ENCODE measurements at regions not wholly inside any gene's neighbourhood (a gene's known extent, or its start where the extent isn't known, plus 50 kb on each side); places are given as distances from the start of the nearest gene placed in this dataset.

- no peak overlapping the region for H2AK5ac ChIP-seq (ENCODE audit: insufficient read length, low read length)
- Mint-ChIP-seq H3K4me1 (peaks cover 4 to 9% of the 10 kb centered on the region in 2 experiments), H3K9me3 (no peaks in the 10 kb centered on the region)
Measured at GRCh38 chr20:57840504-57841296, 130.9 kb upstream of the PMEPA1 start.

More at GRCh38 chr20:57840504-57841296, 130.9 kb upstream of the PMEPA1 start:
- H3K4ac ChIP-seq (ENCODE audit: low read depth, low read length), result no peak overlapping the region
- Mint-ChIP-seq H3K27me3 (ENCODE audit: low read depth) (peaks cover 10% of the 10 kb centered on the region), H3K4me3 (no peak overlapping the region), H3K27ac (no peak overlapping the region), H3K36me3 (ENCODE audit: insufficient read depth in 1 of 3, low read depth in 3 of 3) (no peaks in the 10 kb centered on the region; a peak in 1 of 7 replicates)
- no peak overlapping the region for H3T11ph ChIP-seq (ENCODE audit: low read length)
- no peak overlapping the region for H3K27ac ChIP-seq (ENCODE audit: insufficient read length, low read depth, low read length)
- H4K5ac ChIP-seq (ENCODE audit: insufficient read length, low read depth, low read length), result no peak overlapping the region
- H3K4me1 ChIP-seq (ENCODE audit: insufficient read depth, low read length), result no peaks in the 10 kb centered on the region
- TF ChIP-seq, protein P1, sequence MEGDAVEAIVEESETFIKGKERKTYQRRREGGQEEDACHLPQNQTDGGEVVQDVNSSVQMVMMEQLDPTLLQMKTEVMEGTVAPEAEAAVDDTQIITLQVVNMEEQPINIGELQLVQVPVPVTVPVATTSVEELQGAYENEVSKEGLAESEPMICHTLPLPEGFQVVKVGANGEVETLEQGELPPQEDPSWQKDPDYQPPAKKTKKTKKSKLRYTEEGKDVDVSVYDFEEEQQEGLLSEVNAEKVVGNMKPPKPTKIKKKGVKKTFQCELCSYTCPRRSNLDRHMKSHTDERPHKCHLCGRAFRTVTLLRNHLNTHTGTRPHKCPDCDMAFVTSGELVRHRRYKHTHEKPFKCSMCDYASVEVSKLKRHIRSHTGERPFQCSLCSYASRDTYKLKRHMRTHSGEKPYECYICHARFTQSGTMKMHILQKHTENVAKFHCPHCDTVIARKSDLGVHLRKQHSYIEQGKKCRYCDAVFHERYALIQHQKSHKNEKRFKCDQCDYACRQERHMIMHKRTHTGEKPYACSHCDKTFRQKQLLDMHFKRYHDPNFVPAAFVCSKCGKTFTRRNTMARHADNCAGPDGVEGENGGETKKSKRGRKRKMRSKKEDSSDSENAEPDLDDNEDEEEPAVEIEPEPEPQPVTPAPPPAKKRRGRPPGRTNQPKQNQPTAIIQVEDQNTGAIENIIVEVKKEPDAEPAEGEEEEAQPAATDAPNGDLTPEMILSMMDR (conservative IDR thresholded peaks at IDR 0.05), result no peak
- H3K23me2 ChIP-seq (ENCODE audit: insufficient read length, low read depth, low read length, poor library complexity, severe bottlenecking), result no peaks in the 10 kb centered on the region
- H2BK15ac ChIP-seq (ENCODE audit: low read depth, low read length), result no peak overlapping the region
- no peak overlapping the region for H4K91ac ChIP-seq (ENCODE audit: insufficient read length, low read depth, low read length)
- no peaks in the 10 kb centered on the region for H3K79me1 ChIP-seq (ENCODE audit: insufficient read depth, low read depth, low read length, poor library complexity, severe bottlenecking)
- no peak overlapping the region for H2BK120ac ChIP-seq (ENCODE audit: low read depth, low read length, poor library complexity, severe bottlenecking)
- no peak overlapping the region for H2BK12ac ChIP-seq (ENCODE audit: insufficient read length, low read depth, low read length)
- no peak overlapping the region for H3K18ac ChIP-seq (ENCODE audit: insufficient read length, low read depth, low read length)
- no peaks in the 10 kb centered on the region for H3K9me3 ChIP-seq (ENCODE audit: control insufficient read depth, low read depth, low read length)
- no peak overlapping the region for H2BK20ac ChIP-seq (ENCODE audit: low read depth, low read length, poor library complexity, severe bottlenecking)
- H3K56ac ChIP-seq (ENCODE audit: insufficient read length, low read depth, low read length), result no peak overlapping the region
- no peak overlapping the region for H3K14ac ChIP-seq (ENCODE audit: insufficient read depth, low read length)
- no peak overlapping the region for H4K8ac ChIP-seq (replicated peaks; ENCODE audit: insufficient read length, low read depth, low read length)
- no peak overlapping the region for H2AFZ ChIP-seq (ENCODE audit: low read length)
- no peak overlapping the region for H3K23ac ChIP-seq (ENCODE audit: insufficient read length, low read depth, low read length)
- no peak overlapping the region for H3K9ac ChIP-seq (ENCODE audit: extremely low read depth, insufficient read length, low read length)
- H3K4me2 ChIP-seq (ENCODE audit: insufficient read depth, insufficient read length, low read length), result no peak overlapping the region
- no CpG with 5 or more reads among the region's 19 CpGs for WGBS (ENCODE audit: extremely low coverage, insufficient read length, low lambda C conversion rate)
- no peaks in the 10 kb centered on the region for H3K79me2 ChIP-seq (ENCODE audit: insufficient read depth, low read length)
- no peaks in the 10 kb centered on the region for H3K27me3 ChIP-seq (ENCODE audit: insufficient read depth, low read length)
- no peak overlapping the region for H2BK5ac ChIP-seq (ENCODE audit: insufficient read length, low read length)
- H4K20me1 ChIP-seq (ENCODE audit: control insufficient read depth, insufficient read depth, insufficient read length), result no peaks in the 10 kb centered on the region
- DNase-seq, result peak; percentile 20
